Esophagus squamous epithelium (tissue), 4 donors: ENCODE measurements at regions not wholly inside any gene's neighbourhood (a gene's known extent, or its start where the extent isn't known, plus 50 kb on each side); places are given as distances from the start of the nearest gene placed in this dataset.

Experiments used
- CTCF ChIP-seq, 6 experiments: fragments of 450-650 bp in 4 of 6; fragments of 200-600 bp in 2 of 6; sonication (generic) in 2 of 6; IDR thresholded peaks; one replicate each; pipeline ENCODE4 v1.5.1; 2016 to 2019; ENCODE audit warnings: antibody characterized with exemption in 6 of 6, mild to moderate bottlenecking in 4 of 6, moderate library complexity in 4 of 6
- POLR2A ChIP-seq, 4 donors: fragments of 450-650 bp; IDR thresholded peaks; one replicate each; pipeline ENCODE4 v1.6.1; 2017; ENCODE audit warnings: antibody characterized with exemption in 4 of 4, mild to moderate bottlenecking in 4 of 4, moderate library complexity in 3 of 4

DNA sequence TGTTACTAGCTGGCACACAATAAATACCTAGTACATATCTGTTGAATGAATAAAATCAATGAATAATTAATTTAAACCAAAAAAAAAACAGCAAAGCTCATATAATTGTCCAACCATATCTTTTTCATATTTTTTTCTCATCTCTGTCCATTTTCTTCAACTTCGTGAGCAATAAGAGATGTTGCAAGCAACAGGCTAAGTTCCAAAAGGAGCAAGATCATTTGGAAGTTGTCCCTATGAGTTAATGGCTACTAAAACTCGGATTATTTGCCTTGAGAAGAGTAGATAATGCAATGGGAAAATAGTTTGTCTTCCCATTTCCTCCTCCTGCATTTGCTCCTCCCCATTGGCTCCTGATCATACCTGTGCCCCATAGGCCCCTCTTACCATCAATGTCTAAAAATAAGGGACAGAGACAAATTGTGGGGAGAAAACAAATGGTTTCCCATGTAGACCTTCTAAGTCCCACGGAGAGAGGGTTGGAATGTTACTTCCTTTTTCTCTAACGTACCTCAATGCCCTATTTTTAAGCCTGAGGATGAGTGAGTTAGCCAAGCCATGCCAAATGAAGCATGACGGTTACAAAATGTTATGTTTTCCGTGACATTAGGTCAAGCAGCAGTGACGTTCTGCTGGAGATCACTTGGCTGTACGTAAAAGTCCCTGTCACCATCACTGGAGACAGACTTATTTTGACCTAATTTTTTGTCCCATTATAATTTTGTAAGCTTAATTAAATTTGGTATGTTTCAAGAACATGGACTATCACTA is 217.3 kb upstream of the PREP start:
- TF ChIP-seq POLR2A (IDR thresholded peaks at IDR 0.05), result no peak
- no peak for TF ChIP-seq CTCF (IDR thresholded peaks at IDR 0.05)
